Activated CD4-positive, alpha-beta T cell treated with anti-CD3 and anti-CD28 coated beads, Interleukin-2, amount 50 U/mL, for 48 hours (primary cell): ENCODE measurements at regions not wholly inside any gene's neighbourhood (a gene's known extent, or its start where the extent isn't known, plus 50 kb on each side); places are given as distances from the start of the nearest gene placed in this dataset.

ENCODE experiments used
- DNase-seq, 2 experiments: peaks; one replicate each; pipeline ENCODE4 v3.0.0-alpha.2; 2020

- DNase-seq, result peak; percentile 24 to 25
These were observed 124.3 kb downstream of the TRIM29 start for GRCh38 chr11:120013325-120014250.

GRCh38 chr11:120012245-120012644, 125.7 kb downstream of the TRIM29 start:
- DNase-seq, result no peak

- DNase-seq, result no peak
These were observed 126.1 kb downstream of the TRIM29 start for GRCh38 chr11:120011836-120012235.

- DNase-seq, result no peak
These were observed 127.1 kb downstream of the TRIM29 start for GRCh38 chr11:120010775-120011174.

- no peak for DNase-seq
These were observed 128.0 kb downstream of the TRIM29 start for GRCh38 chr11:120009938-120010337.

- no peak for DNase-seq
These were observed 130.8 kb downstream of the TRIM29 start for GRCh38 chr11:120007144-120007543.

GRCh38 chr11:120004723-120005122, 133.2 kb downstream of the TRIM29 start:
- DNase-seq, result no peak

- no peak for DNase-seq
These were observed 136.5 kb downstream of the TRIM29 start for GRCh38 chr11:120001178-120002090.

- DNase-seq, result no peak
These were observed 138.7 kb downstream of the TRIM29 start for GRCh38 chr11:119999220-119999619.

GRCh38 chr11:119996556-119996955, 141.4 kb downstream of the TRIM29 start:
- no peak for DNase-seq

GRCh38 chr11:119995730-119996491, 142.0 kb downstream of the TRIM29 start:
- DNase-seq, result no peak

- no peak for DNase-seq
These were observed 144.2 kb downstream of the TRIM29 start for GRCh38 chr11:119993722-119994121.

- no peak for DNase-seq
These were observed 145.5 kb downstream of the TRIM29 start for GRCh38 chr11:119992171-119993051.

- DNase-seq, result no peak
These were observed 146.2 kb downstream of the TRIM29 start for GRCh38 chr11:119991669-119992068.

GRCh38 chr11:119991022-119991404, 146.9 kb downstream of the TRIM29 start:
- no peak for DNase-seq

- no peak for DNase-seq
These were observed 147.4 kb downstream of the TRIM29 start for GRCh38 chr11:119990309-119991021.

GRCh38 chr11:119989159-119989821, 148.6 kb downstream of the TRIM29 start:
- DNase-seq, result no peak

GRCh38 chr11:119985551-119985950, 152.4 kb downstream of the TRIM29 start:
- no peak for DNase-seq

- DNase-seq, result no peak
These were observed 154.1 kb downstream of the TRIM29 start for GRCh38 chr11:119983816-119984215.

GRCh38 chr11:119983240-119983732, 154.6 kb downstream of the TRIM29 start:
- DNase-seq, result no peak
